ENCODE measurements at regions not wholly inside any gene's neighbourhood (a gene's known extent, or its start where the extent isn't known, plus 50 kb on each side); places are given as distances from the start of the nearest gene placed in this dataset.

- no peak for TF ChIP-seq CTCF (IDR thresholded peaks at IDR 0.05; ENCODE audit: low read length, missing control alignments)
- DNase-seq (ENCODE audit: low read depth): no peak
- H3K4me3 ChIP-seq (replicated peaks; ENCODE audit: low read depth, low read length): no peak overlapping the region
Measured at GRCh38 chr21:34018185-34018584, 55.2 kb upstream of the MRPS6 start.

GRCh38 chr21:34017039-34017961, 56.1 kb upstream of the MRPS6 start:
- no peak for DNase-seq (ENCODE audit: low read depth)
- no peak for TF ChIP-seq CTCF (IDR thresholded peaks at IDR 0.05; ENCODE audit: low read length, missing control alignments)
- H3K4me3 ChIP-seq (replicated peaks; ENCODE audit: low read depth, low read length): no peak overlapping the region

- no peak for TF ChIP-seq CTCF (IDR thresholded peaks at IDR 0.05; ENCODE audit: low read length, missing control alignments)
- no peak for DNase-seq (ENCODE audit: low read depth)
- H3K4me3 ChIP-seq (replicated peaks; ENCODE audit: low read depth, low read length): no peak overlapping the region
Measured at GRCh38 chr21:34012640-34013039, 60.7 kb upstream of the MRPS6 start.

GRCh38 chr21:34011660-34012059, 61.7 kb upstream of the MRPS6 start:
- no peak overlapping the region for H3K4me3 ChIP-seq (replicated peaks; ENCODE audit: low read depth, low read length)
- TF ChIP-seq CTCF (IDR thresholded peaks at IDR 0.05; ENCODE audit: low read length, missing control alignments): no peak
- no peak for DNase-seq (ENCODE audit: low read depth)

GRCh38 chr21:34009193-34009592, 64.2 kb upstream of the MRPS6 start:
- DNase-seq (ENCODE audit: low read depth): no peak
- TF ChIP-seq CTCF (IDR thresholded peaks at IDR 0.05; ENCODE audit: low read length, missing control alignments): no peak
- no peak overlapping the region for H3K4me3 ChIP-seq (replicated peaks; ENCODE audit: low read depth, low read length)

- TF ChIP-seq CTCF (IDR thresholded peaks at IDR 0.05; ENCODE audit: low read length, missing control alignments): no peak
- H3K4me3 ChIP-seq (replicated peaks; ENCODE audit: low read depth, low read length): no peak overlapping the region
- DNase-seq (ENCODE audit: low read depth): no peak
Measured at GRCh38 chr21:34008618-34009017, 64.8 kb upstream of the MRPS6 start.

All from fibroblast of pulmonary artery (primary cell).